ENCODE measurements at regions not wholly inside any gene's neighbourhood (a gene's known extent, or its start where the extent isn't known, plus 50 kb on each side); places are given as distances from the start of the nearest gene placed in this dataset.

GRCh38 chr1:48099072-48099773 is 102.0 kb upstream of the TRABD2B start:
- Mint-ChIP-seq H3K27me3 (ENCODE audit: insufficient read depth, low read depth, poor library complexity) (peaks cover 7% of the 10 kb centered on the region), H3K27ac (no peak overlapping the region), H3K4me1 (no peaks in the 10 kb centered on the region), H3K36me3 (ENCODE audit: low read depth) (no peaks in the 10 kb centered on the region), H3K4me3 (no peak overlapping the region), H3K9me3 (peaks cover 5% of the 10 kb centered on the region; the same call in 2 of the 3 replicates)
- Histone ChIP-seq H3K4me2 (no peak overlapping the region), H3F3A (replicated peaks; ENCODE audit: low read depth) (no peaks in the 10 kb centered on the region), H3K4me1 (ENCODE audit: insufficient read depth) (no peaks in the 10 kb centered on the region), H2AFZ (no peak overlapping the region), H3K27me3 (ENCODE audit: insufficient read depth) (no peaks in the 10 kb centered on the region), H3K27ac (ENCODE audit: low read depth) (no peak overlapping the region), H3K4me3 (no peak overlapping the region), H4K20me1 (replicated peaks; ENCODE audit: insufficient read depth) (no peaks in the 10 kb centered on the region), H3K9me2 (ENCODE audit: insufficient read depth) (no peaks in the 10 kb centered on the region), H3K36me3 (ENCODE audit: insufficient read depth) (no peaks in the 10 kb centered on the region), H3K79me2 (replicated peaks; ENCODE audit: insufficient read depth) (no peaks in the 10 kb centered on the region)
- TF ChIP-seq EZH2 (IDR thresholded peaks at IDR 0.05; ENCODE audit: low read depth, unreplicated experiment) (no peak), POLR2AphosphoS5 (IDR thresholded peaks at IDR 0.05; ENCODE audit: low read depth) (no peak), ZNF331 (CRISPR knock-in tag; IDR thresholded peaks at IDR 0.05; ENCODE audit: low read depth) (no peak), EZH2phosphoT487 (IDR thresholded peaks at IDR 0.05; ENCODE audit: unreplicated experiment) (no peak), CTCF (conservative IDR thresholded peaks at IDR 0.05; ENCODE audit: low read depth in 2 of 2) (no peak), ZNF114 (CRISPR knock-in tag; IDR thresholded peaks at IDR 0.05) (no peak), CREB1 (CRISPR knock-in tag; IDR thresholded peaks at IDR 0.05; ENCODE audit: low read depth) (no peak), JUNB (IDR thresholded peaks at IDR 0.05; ENCODE audit: unreplicated experiment) (no peak), ZNF462 (CRISPR knock-in tag; IDR thresholded peaks at IDR 0.05) (no peak), ETS1 (IDR thresholded peaks at IDR 0.05) (no peak), STAT1 (IDR thresholded peaks at IDR 0.05; ENCODE audit: unreplicated experiment) (no peak), REST (IDR thresholded peaks at IDR 0.05; ENCODE audit: unreplicated experiment) (no peak), NANOG (IDR thresholded peaks at IDR 0.05; ENCODE audit: borderline replicate concordance) (no peak)
- no peak for DNase-seq (ENCODE audit: low spot score)
- ATAC-seq, result no peak
